ENCODE measurements at regions not wholly inside any gene's neighbourhood (a gene's known extent, or its start where the extent isn't known, plus 50 kb on each side); places are given as distances from the start of the nearest gene placed in this dataset.
A peak's percentile ranks its signal among the peaks of the same experiment; 100 is the strongest.

- WGBS (ENCODE audit: low lambda C conversion rate) = 40% methylated on average over 7 of the region's 8 CpGs
- no TSS peak for BruUV-seq (replicated peaks)
- POLR2A ChIA-PET = no interaction called here
- peaks cover 9% of the 10 kb centered on the region for H3K9me3 ChIP-seq (ENCODE audit: low read length)
- in situ Hi-C loops (cut with HindIII; ENCODE audit: extremely low pct_ligation_motif_present, low pct_unique_long_range_greater_than_20kb) = no loop called here
- TF ChIP-seq ZNF180 (CRISPR knock-in tag; IDR thresholded peaks at IDR 0.05; ENCODE audit: borderline replicate concordance, low read depth) (no peak), ZNF30 (CRISPR knock-in tag; IDR thresholded peaks at IDR 0.05) (no peak), MTERF4 (CRISPR knock-in tag; IDR thresholded peaks at IDR 0.05) (no peak), ZNF589 (CRISPR knock-in tag; conservative IDR thresholded peaks at IDR 0.05) (no peak), ZNF768 (CRISPR knock-in tag; IDR thresholded peaks at IDR 0.05) (peak; percentile 81), TP53 (CRISPR knock-in tag; conservative IDR thresholded peaks at IDR 0.05) (no peak), CTCF (CRISPR knock-in tag; IDR thresholded peaks at IDR 0.05) (no peak), JUN (CRISPR knock-in tag; IDR thresholded peaks at IDR 0.05) (no peak)
- peaks cover 9% of the 10 kb centered on the region for H3K4me1 ChIP-seq (ENCODE audit: insufficient read depth, low read length)
- DNase-seq (ENCODE audit: low spot score) = no peak
- H3K27me3 ChIP-seq (ENCODE audit: control insufficient read depth in 1 of 2, insufficient read depth in 2 of 2, low read length in 2 of 2) = no peaks in the 10 kb centered on the region
- no peak overlapping the region for H3K4me3 ChIP-seq (replicated peaks in 1 of 3; ENCODE audit: insufficient read depth in 1 of 3, low read depth in 2 of 3, low read length in 3 of 3)
- ATAC-seq = no peak
- H3K79me2 ChIP-seq (ENCODE audit: insufficient read depth, low read length) = no peaks in the 10 kb centered on the region
- CTCF ChIA-PET (ENCODE audit: low intra/inter-chr PET ratio, low total read pairs) = no interaction called here
- no peak overlapping the region for H3K27ac ChIP-seq (ENCODE audit: extremely low read length, insufficient read depth, low read length)
- no peaks in the 10 kb centered on the region for H3K36me3 ChIP-seq (replicated peaks in 1 of 2; ENCODE audit: control insufficient read depth in 1 of 2, insufficient read depth in 2 of 2, low read length in 2 of 2)
- no peak for FAIRE-seq
- H3K9ac ChIP-seq (ENCODE audit: insufficient read depth, low read depth, low read length) = no peak overlapping the region
- no peak overlapping the region for H2AFZ ChIP-seq (ENCODE audit: low read length)
- no peak overlapping the region for H3K4me2 ChIP-seq (ENCODE audit: low read depth, low read length)
- intact Hi-C loops (cut with micrococcal nuclease; ENCODE audit: unreplicated experiment) = no loop called here
- no peaks in the 10 kb centered on the region for H4K20me1 ChIP-seq (ENCODE audit: insufficient read depth, low read length)
Measured at GRCh38 chr1:30035522-30036228, 687.7 kb downstream of the MATN1 start.
